PC-3 (cell line): ENCODE measurements at regions not wholly inside any gene's neighbourhood (a gene's known extent, or its start where the extent isn't known, plus 50 kb on each side); places are given as distances from the start of the nearest gene placed in this dataset.
"Not testable (repeated sequence)": the region's sequence is repeated elsewhere in the genome, so short reads cannot be mapped to it uniquely, and the experiment has no call there.

Experiments used
- ATAC-seq: fragments of 200-7000 bp; cut with Tn5 transposase; 2 replicates; pipeline ENCODE4 v1.9.1; 2020; ENCODE audit warnings: mild to moderate bottlenecking, moderate library complexity
- BruUV-seq: library from RNA; stranded (reverse); fragments of 400-500 nt; replicated peaks from 2 replicates; lab custom pipeline; 2021; lab: Mats Ljungman, UMichigan
- CTCF ChIA-PET: fragments of 300-600 bp; sonication (Branson Sonifier 250); formaldehyde crosslinking; loops from one replicate; lab custom pipeline; 2022; ENCODE audit warnings: antibody characterized with exemption; lab: Charles Lee
- POLR2A ChIA-PET: fragments of 300-600 bp; sonication (Branson Sonifier 250); formaldehyde crosslinking; loops from one replicate; lab custom pipeline; 2022; ENCODE audit warnings: antibody characterized with exemption; ENCODE audit not compliant: unreplicated experiment; lab: Charles Lee
- DNase-seq: peaks from one replicate; pipeline ENCODE4 v3.0.0-alpha.2; 2015
- H2AFZ ChIP-seq: fragments of 300-600 bp; sonication (generic); 2 replicates; pipeline ENCODE4 v1.6.0; 2016; ENCODE audit warnings: antibody characterized with exemption, low read length
- H3F3A ChIP-seq: fragments of 300-600 bp; sonication (generic); one replicate; pipeline ENCODE4 v1.6.0; 2017; ENCODE audit warnings: antibody characterized with exemption, low read length, control low read depth, mild to moderate bottlenecking; ENCODE audit not compliant: unreplicated experiment
- H3K27ac ChIP-seq: fragments of 300-600 bp; sonication (generic); 2 replicates; pipeline ENCODE4 v1.5.1; 2016; ENCODE audit warnings: mild to moderate bottlenecking, low read length
- H3K27me3 ChIP-seq: fragments of 300-600 bp; sonication (generic); 2 replicates; pipeline ENCODE4 v1.6.1; 2016; ENCODE audit warnings: low read length, mixed read lengths
- H3K36me3 ChIP-seq: fragments of 300-600 bp; sonication (generic); 2 replicates; pipeline ENCODE4 v1.6.1; 2016; ENCODE audit warnings: low read depth, mixed run types, low read length, mixed read lengths
- H3K4me1 ChIP-seq: fragments of 300-600 bp; sonication (generic); 2 replicates; pipeline ENCODE4 v1.5.1; 2016; ENCODE audit warnings: low read length; ENCODE audit not compliant: insufficient read depth
- H3K4me2 ChIP-seq: fragments of 300-600 bp; sonication (generic); 2 replicates; pipeline ENCODE4 v1.6.0; 2016; ENCODE audit warnings: low read length
- H3K4me3 ChIP-seq: fragments of 300-600 bp; sonication (generic); 2 replicates; pipeline ENCODE4 v1.5.1; 2016; ENCODE audit warnings: mild to moderate bottlenecking, low read length, mixed read lengths
- H3K79me2 ChIP-seq: fragments of 300-600 bp; sonication (generic); 2 replicates; pipeline ENCODE4 v1.6.1; 2017; ENCODE audit warnings: low read length, mixed read lengths
- H3K9ac ChIP-seq: fragments of 300-600 bp; sonication (generic); 2 replicates; pipeline ENCODE4 v1.6.0; 2016; ENCODE audit warnings: mild to moderate bottlenecking, low read length
- H3K9me2 ChIP-seq: fragments of 300-600 bp; sonication (generic); replicated peaks from 2 replicates; pipeline ENCODE4 v1.6.1; 2016; ENCODE audit warnings: mixed run types, low read length, mixed read lengths
- H3K9me3 ChIP-seq: fragments of 300-600 bp; sonication (generic); 2 replicates; pipeline ENCODE4 v1.6.1; 2016; ENCODE audit warnings: low read length, mixed read lengths
- H4K20me1 ChIP-seq: fragments of 300-600 bp; sonication (generic); 2 replicates; pipeline ENCODE4 v1.6.1; 2016; ENCODE audit warnings: low read length, mixed read lengths
- EZH2 ChIP-seq: fragments of 300-600 bp; sonication (generic); IDR thresholded peaks from one replicate; pipeline ENCODE4 v1.6.1; 2017; ENCODE audit warnings: antibody characterized with exemption, mild to moderate bottlenecking, low read length; ENCODE audit not compliant: unreplicated experiment
- EZH2phosphoT487 ChIP-seq: fragments of 300-600 bp; sonication (generic); IDR thresholded peaks from 2 replicates; pipeline ENCODE4 v1.6.1; 2018; ENCODE audit warnings: mild to moderate bottlenecking, antibody characterized with exemption, low read length, borderline replicate concordance
- intact Hi-C: fragments of 100-400 bp; cut with micrococcal nuclease; formaldehyde crosslinking; loops from 2 replicates; pipeline ENCODE4 v1.9.0; 2023
- TF ChIP-seq, protein P1 (sequence below): fragments of 300-600 bp; sonication (generic); conservative IDR thresholded peaks from 2 replicates; pipeline ENCODE4 v1.5.1; 2017; ENCODE audit warnings: antibody characterized with exemption, low read depth, mild to moderate bottlenecking, low read length

DNA sequence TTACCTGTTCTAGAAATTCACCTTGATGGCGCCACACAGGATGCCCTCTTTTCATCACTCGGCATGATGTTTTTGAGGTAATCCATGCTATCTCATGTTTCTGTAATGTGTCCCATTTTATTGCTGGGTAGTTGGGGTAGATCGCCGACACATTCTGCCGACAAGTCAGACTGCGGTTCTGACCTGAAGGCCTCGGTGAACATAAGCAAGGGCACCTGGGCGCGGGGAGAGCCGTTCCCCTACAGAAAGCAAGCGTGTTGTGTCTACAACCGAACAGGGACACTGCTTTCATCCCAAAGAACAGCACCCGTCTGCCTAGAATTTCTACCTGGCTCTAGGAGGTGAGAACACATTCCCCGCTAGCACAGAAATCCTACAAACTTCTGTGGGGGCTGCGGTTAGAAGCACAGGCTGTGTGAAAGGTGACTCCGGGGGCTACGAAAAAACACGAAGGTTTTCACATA lies 149.2 kb downstream of the PPIAL4G start:
- no peaks in the 10 kb centered on the region for H3K27me3 ChIP-seq
- peak overlapping the region; percentile 95 for H3K9ac ChIP-seq
- no peaks in the 10 kb centered on the region for H3K9me3 ChIP-seq
- peak overlapping the region; percentile 96 for H2AFZ ChIP-seq
- ATAC-seq (peak; percentile 3; the same call in 1 of the 2 replicates), DNase-seq (no peak)
- peak overlapping the region; percentile 75 for H3K4me3 ChIP-seq
- H3K36me3 ChIP-seq, result no peaks in the 10 kb centered on the region
- ChIA-PET POLR2A (interaction anchor here (0.6 to 1.4 kb wide), 6 partner anchors 23 to 189 kb away, joined by 3 to 71 read pairs (median 9); no protein-coding TSS in a partner anchor), CTCF (interaction anchor here (1.1 kb wide), 1 partner anchor 71 kb away, joined by 3 read pairs; no protein-coding TSS in a partner anchor)
- H3K4me2 ChIP-seq, result peak overlapping the region; percentile 95
- no peaks in the 10 kb centered on the region for H4K20me1 ChIP-seq
- intact Hi-C loops, result loop anchor here (5.0 kb wide), 1 partner anchor 72 kb away; no protein-coding TSS in a partner anchor
- peaks cover 28% of the 10 kb centered on the region for H3K4me1 ChIP-seq
- no peaks in the 10 kb centered on the region for H3K9me2 ChIP-seq
- no TSS peak for BruUV-seq
- TF ChIP-seq, protein P1, sequence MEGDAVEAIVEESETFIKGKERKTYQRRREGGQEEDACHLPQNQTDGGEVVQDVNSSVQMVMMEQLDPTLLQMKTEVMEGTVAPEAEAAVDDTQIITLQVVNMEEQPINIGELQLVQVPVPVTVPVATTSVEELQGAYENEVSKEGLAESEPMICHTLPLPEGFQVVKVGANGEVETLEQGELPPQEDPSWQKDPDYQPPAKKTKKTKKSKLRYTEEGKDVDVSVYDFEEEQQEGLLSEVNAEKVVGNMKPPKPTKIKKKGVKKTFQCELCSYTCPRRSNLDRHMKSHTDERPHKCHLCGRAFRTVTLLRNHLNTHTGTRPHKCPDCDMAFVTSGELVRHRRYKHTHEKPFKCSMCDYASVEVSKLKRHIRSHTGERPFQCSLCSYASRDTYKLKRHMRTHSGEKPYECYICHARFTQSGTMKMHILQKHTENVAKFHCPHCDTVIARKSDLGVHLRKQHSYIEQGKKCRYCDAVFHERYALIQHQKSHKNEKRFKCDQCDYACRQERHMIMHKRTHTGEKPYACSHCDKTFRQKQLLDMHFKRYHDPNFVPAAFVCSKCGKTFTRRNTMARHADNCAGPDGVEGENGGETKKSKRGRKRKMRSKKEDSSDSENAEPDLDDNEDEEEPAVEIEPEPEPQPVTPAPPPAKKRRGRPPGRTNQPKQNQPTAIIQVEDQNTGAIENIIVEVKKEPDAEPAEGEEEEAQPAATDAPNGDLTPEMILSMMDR, result no peak
- no peak for TF ChIP-seq EZH2phosphoT487
- no peak for TF ChIP-seq EZH2
- H3K79me2 ChIP-seq, result no peaks in the 10 kb centered on the region
- H3F3A ChIP-seq, result peaks cover 4% of the 10 kb centered on the region
- peak overlapping the region; percentile 97 for H3K27ac ChIP-seq

DNA sequence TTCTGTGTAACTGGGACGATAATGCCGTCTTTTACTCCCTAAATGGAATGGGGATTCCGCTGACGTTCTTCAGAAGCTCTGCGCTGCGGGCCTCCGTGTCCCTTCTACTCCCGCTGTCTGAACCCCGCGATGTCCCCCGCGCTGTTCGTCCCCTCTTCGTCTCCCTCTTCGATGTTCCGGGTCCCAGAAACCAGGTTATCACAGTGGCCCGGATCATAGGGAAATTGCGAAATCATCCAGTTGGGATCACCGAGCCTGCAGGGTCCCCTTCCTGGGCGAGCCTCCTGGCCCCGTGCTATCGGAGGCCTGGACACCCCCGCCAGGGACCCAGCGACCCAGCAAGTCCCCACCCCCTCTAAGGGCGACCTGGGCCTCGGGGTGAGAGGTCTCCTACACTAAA lies 154.2 kb downstream of the PPIAL4G start:
- Histone ChIP-seq H3K9ac (no peak overlapping the region), H3K4me1 (peaks cover 11% of the 10 kb centered on the region), H3K27me3 (no peaks in the 10 kb centered on the region), H3K79me2 (no peaks in the 10 kb centered on the region), H3K27ac (no peak overlapping the region), H3K9me2 (no peaks in the 10 kb centered on the region), H3F3A (no peaks in the 10 kb centered on the region), H3K9me3 (no peaks in the 10 kb centered on the region), H4K20me1 (no peaks in the 10 kb centered on the region), H3K4me3 (no peak overlapping the region), H3K36me3 (no peaks in the 10 kb centered on the region), H3K4me2 (no peak overlapping the region), H2AFZ (no peak overlapping the region)
- ChIA-PET POLR2A (no interaction called here), CTCF (no interaction called here)
- no peak for ATAC-seq
- intact Hi-C loops, result no loop called here
- DNase-seq, result no peak
- no TSS peak for BruUV-seq
- TF ChIP-seq EZH2 (no peak), EZH2phosphoT487 (no peak)
- TF ChIP-seq, protein P1, result no peak

DNA sequence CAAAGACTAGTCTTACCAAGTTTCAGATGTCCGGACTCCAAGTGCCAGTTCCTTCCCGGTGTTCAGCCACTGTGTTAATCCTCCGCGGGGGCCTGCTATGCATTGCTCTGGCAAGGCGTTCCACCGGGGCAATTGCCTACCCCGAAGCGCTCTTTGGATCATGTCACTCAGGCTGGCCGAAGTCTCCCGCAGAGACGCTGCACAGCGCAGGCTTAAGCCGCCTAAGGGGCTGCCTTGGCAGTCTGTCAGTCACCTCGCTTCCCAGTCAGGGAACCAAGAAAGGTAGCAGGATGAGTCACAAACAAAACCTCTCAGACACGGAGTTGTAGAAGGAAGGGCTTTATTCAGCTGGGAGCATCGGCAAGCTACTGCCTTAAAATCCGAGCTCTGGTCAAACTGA lies 158.1 kb downstream of the PPIAL4G start:
- H3K27me3 ChIP-seq, H3K4me2 ChIP-seq, intact Hi-C loops, ATAC-seq, H3K79me2 ChIP-seq, H3K27ac ChIP-seq, H3K4me3 ChIP-seq, CTCF ChIA-PET, H3K9me3 ChIP-seq, DNase-seq, BruUV-seq, H3K4me1 ChIP-seq, H2AFZ ChIP-seq, H3K9ac ChIP-seq, H3K36me3 ChIP-seq, H3K9me2 ChIP-seq, H3F3A ChIP-seq, H4K20me1 ChIP-seq: not testable (repeated sequence)
- POLR2A ChIA-PET, result interaction anchor here (0.5 kb wide), 1 partner anchor 61 kb away, joined by 3 read pairs; no protein-coding TSS in a partner anchor

DNA sequence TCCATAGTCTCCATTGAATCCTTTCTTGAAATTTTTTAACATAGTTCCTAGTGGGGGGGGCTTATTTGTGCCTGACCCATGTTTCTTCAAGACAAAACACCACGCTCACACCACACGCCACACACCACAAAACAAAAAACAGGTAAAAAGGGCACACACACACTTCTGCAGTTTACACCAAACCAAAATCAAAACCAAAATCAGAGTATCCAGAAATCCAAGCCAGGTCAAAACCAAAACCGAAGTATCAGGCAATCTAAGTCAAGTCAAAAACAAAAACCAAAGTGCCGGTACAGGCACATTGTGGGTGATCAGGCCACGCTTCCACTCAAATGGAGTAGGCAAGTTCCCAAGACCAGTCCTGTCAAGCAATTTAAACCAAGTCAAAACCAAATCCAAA lies 158.6 kb downstream of the PPIAL4G start:
- H3K4me2 ChIP-seq, ATAC-seq, H3K4me3 ChIP-seq, H3K27me3 ChIP-seq, H4K20me1 ChIP-seq, H3K9me3 ChIP-seq, intact Hi-C loops, POLR2A ChIA-PET, H3K9me2 ChIP-seq, H3K79me2 ChIP-seq, H3K27ac ChIP-seq, DNase-seq, H3F3A ChIP-seq, H2AFZ ChIP-seq, H3K9ac ChIP-seq, H3K36me3 ChIP-seq, CTCF ChIA-PET, BruUV-seq, H3K4me1 ChIP-seq: not testable (repeated sequence)

DNA sequence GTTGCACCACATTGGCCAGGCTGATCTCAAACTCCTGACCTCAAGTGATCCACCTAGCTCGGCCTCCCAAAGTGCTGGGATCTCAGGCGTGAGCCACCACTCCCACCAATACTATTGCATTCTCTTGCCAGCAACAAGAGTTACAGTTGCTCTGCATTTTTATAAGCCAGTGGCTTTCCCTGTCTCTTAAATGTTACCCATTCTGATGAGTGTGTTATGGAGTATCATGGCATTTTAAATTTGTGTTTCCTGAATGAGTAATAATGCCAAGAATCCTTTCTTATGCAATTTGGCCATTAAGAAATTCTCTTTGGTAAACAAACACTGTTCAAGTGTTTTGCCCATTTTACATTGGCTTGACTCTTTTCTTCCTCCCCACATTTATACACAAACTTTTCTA lies 163.0 kb downstream of the PPIAL4G start:
- H3K36me3 ChIP-seq, H3K4me2 ChIP-seq, H3F3A ChIP-seq, BruUV-seq, POLR2A ChIA-PET, H3K9me3 ChIP-seq, H3K27me3 ChIP-seq, H4K20me1 ChIP-seq, H2AFZ ChIP-seq, H3K4me1 ChIP-seq, intact Hi-C loops, H3K4me3 ChIP-seq, H3K9me2 ChIP-seq, H3K9ac ChIP-seq, H3K79me2 ChIP-seq, H3K27ac ChIP-seq, CTCF ChIA-PET: not testable (repeated sequence)
- ATAC-seq (peak; percentile 74), DNase-seq (peak; percentile 45)
